OCI-LY1 (cell line): ENCODE measurements at regions not wholly inside any gene's neighbourhood (a gene's known extent, or its start where the extent isn't known, plus 50 kb on each side); places are given as distances from the start of the nearest gene placed in this dataset.

Experiments used
- H2AFZ ChIP-seq: fragments of 200-600 bp; sonication (generic), shearing (Covaris generic); 2 replicates; pipeline ENCODE4 v1.6.0; 2014; ENCODE audit warnings: antibody characterized with exemption, mild to moderate bottlenecking, low read length
- H3F3A ChIP-seq: fragments of 200-600 bp; sonication (generic), shearing (Covaris generic); 2 replicates; pipeline ENCODE4 v1.6.0; 2014; ENCODE audit warnings: mild to moderate bottlenecking, antibody characterized with exemption, low read length, moderate library complexity; ENCODE audit not compliant: insufficient read depth
- H3K27ac ChIP-seq: fragments of 200-600 bp; sonication (generic); 2 replicates; pipeline ENCODE4 v1.5.1; 2014; ENCODE audit warnings: low read length, mixed run types, mild to moderate bottlenecking, low read depth; ENCODE audit not compliant: poor library complexity, severe bottlenecking
- H3K27me3 ChIP-seq: fragments of 200-600 bp; sonication (generic); 2 replicates; pipeline ENCODE4 v1.6.0; 2014; ENCODE audit warnings: antibody characterized with exemption, mild to moderate bottlenecking, low read length, moderate library complexity; ENCODE audit not compliant: insufficient read depth
- H3K36me3 ChIP-seq: fragments of 200-600 bp; sonication (generic); 2 replicates; pipeline ENCODE4 v1.6.1; 2014; ENCODE audit warnings: mild to moderate bottlenecking, antibody characterized with exemption, low read length, moderate library complexity, mixed read lengths; ENCODE audit not compliant: insufficient read depth
- H3K4me1 ChIP-seq: fragments of 200-600 bp; sonication (generic); 2 replicates; pipeline ENCODE4 v1.5.1; 2014; ENCODE audit warnings: mild to moderate bottlenecking, low read length, moderate library complexity; ENCODE audit not compliant: insufficient read depth, severe bottlenecking
- H3K4me2 ChIP-seq: fragments of 200-600 bp; sonication (generic), shearing (Covaris generic); 2 replicates; pipeline ENCODE4 v1.6.1; 2014; ENCODE audit warnings: low read length
- H3K4me3 ChIP-seq: fragments of 200-600 bp; sonication (generic); 2 replicates; pipeline ENCODE4 v1.5.1; 2014; ENCODE audit warnings: low read length, low read depth, mild to moderate bottlenecking, mixed read lengths; ENCODE audit not compliant: poor library complexity, severe bottlenecking
- H3K79me2 ChIP-seq: fragments of 200-600 bp; shearing (Covaris generic); 2 replicates; pipeline ENCODE4 v1.6.1; 2016; ENCODE audit warnings: mixed run types, low read length, mixed read lengths; ENCODE audit not compliant: insufficient read depth
- H3K9ac ChIP-seq: fragments of 200-600 bp; sonication (generic), shearing (Covaris generic); 2 replicates; pipeline ENCODE4 v1.6.1; 2014; ENCODE audit warnings: mild to moderate bottlenecking, low read length, mixed read lengths
- H3K9me2 ChIP-seq: fragments of 200-600 bp; sonication (generic), shearing (Covaris generic); 2 replicates; pipeline ENCODE4 v1.6.1; 2014; ENCODE audit warnings: low read depth, mild to moderate bottlenecking, low read length, mixed read lengths
- H3K9me3 ChIP-seq: fragments of 200-600 bp; shearing (Covaris generic); 2 replicates; pipeline ENCODE4 v1.6.1; 2014; ENCODE audit warnings: low read length, mixed read lengths
- H4K20me1 ChIP-seq: fragments of 200-600 bp; sonication (generic), shearing (Covaris generic); 2 replicates; pipeline ENCODE4 v1.6.0; 2016; ENCODE audit warnings: mild to moderate bottlenecking, low read length; ENCODE audit not compliant: insufficient read depth
- EZH2 ChIP-seq: fragments of 200-600 bp; sonication (generic), shearing (Covaris generic); IDR thresholded peaks from 2 replicates; pipeline ENCODE4 v1.8.0; 2017; ENCODE audit warnings: borderline replicate concordance, mixed run types, mild to moderate bottlenecking, antibody characterized with exemption, low read length, moderate library complexity, mixed read lengths
- TF ChIP-seq, protein P1 (sequence below): fragments of 200-600 bp; sonication (generic), shearing (Covaris generic); IDR thresholded peaks from 2 replicates; pipeline ENCODE4 v1.5.1; 2017; ENCODE audit warnings: mild to moderate bottlenecking, antibody characterized with exemption, low read length, moderate library complexity, mixed read lengths

GRCh38 chr17:5913032-5913531 is 157.1 kb upstream of the WSCD1 start:
- no peaks in the 10 kb centered on the region for H3K36me3 ChIP-seq
- TF ChIP-seq, protein P1, sequence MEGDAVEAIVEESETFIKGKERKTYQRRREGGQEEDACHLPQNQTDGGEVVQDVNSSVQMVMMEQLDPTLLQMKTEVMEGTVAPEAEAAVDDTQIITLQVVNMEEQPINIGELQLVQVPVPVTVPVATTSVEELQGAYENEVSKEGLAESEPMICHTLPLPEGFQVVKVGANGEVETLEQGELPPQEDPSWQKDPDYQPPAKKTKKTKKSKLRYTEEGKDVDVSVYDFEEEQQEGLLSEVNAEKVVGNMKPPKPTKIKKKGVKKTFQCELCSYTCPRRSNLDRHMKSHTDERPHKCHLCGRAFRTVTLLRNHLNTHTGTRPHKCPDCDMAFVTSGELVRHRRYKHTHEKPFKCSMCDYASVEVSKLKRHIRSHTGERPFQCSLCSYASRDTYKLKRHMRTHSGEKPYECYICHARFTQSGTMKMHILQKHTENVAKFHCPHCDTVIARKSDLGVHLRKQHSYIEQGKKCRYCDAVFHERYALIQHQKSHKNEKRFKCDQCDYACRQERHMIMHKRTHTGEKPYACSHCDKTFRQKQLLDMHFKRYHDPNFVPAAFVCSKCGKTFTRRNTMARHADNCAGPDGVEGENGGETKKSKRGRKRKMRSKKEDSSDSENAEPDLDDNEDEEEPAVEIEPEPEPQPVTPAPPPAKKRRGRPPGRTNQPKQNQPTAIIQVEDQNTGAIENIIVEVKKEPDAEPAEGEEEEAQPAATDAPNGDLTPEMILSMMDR, result no peak
- no peak for TF ChIP-seq EZH2
- H3K9me3 ChIP-seq, result no peaks in the 10 kb centered on the region
- H4K20me1 ChIP-seq, result no peaks in the 10 kb centered on the region
- no peaks in the 10 kb centered on the region for H3K9me2 ChIP-seq
- no peaks in the 10 kb centered on the region for H3K4me1 ChIP-seq
- H3K9ac ChIP-seq, result no peak overlapping the region
- H2AFZ ChIP-seq, result no peak overlapping the region
- no peaks in the 10 kb centered on the region for H3F3A ChIP-seq
- H3K27me3 ChIP-seq, result no peaks in the 10 kb centered on the region
- H3K79me2 ChIP-seq, result no peaks in the 10 kb centered on the region
- H3K4me2 ChIP-seq, result no peak overlapping the region
- no peak overlapping the region for H3K4me3 ChIP-seq
- H3K27ac ChIP-seq, result no peak overlapping the region

- TF ChIP-seq, protein P1, result no peak
- TF ChIP-seq EZH2, result no peak
- Histone ChIP-seq H3K36me3 (no peaks in the 10 kb centered on the region), H3K9ac (no peak overlapping the region), H3K27ac (no peak overlapping the region), H3K27me3 (no peaks in the 10 kb centered on the region), H3K9me3 (no peaks in the 10 kb centered on the region), H2AFZ (no peak overlapping the region), H3K79me2 (no peaks in the 10 kb centered on the region), H3F3A (no peaks in the 10 kb centered on the region), H4K20me1 (no peaks in the 10 kb centered on the region), H3K4me3 (no peak overlapping the region), H3K9me2 (no peaks in the 10 kb centered on the region), H3K4me1 (no peaks in the 10 kb centered on the region), H3K4me2 (no peak overlapping the region)
Measured at GRCh38 chr17:5913641-5914040, 156.5 kb upstream of the WSCD1 start.

DNA sequence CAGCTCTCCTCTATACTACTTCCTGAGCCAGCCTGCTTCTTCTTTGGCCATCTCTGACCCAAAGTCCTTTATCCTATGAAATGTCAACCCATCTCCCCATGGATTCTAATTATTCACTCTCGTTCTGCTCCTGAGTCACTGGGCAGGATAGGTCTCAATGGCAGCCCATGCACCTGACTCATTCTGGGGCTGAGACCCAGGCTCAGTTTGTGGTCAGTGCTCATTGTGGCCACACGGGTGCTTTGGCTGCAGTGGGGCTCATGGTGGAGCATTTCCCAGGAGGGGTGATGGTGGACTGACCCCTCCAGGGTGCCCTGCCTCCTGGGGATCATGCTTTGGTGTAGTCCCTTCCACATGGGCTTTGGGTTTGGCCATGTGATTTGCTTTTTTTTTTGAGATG is 154.8 kb upstream of the WSCD1 start:
- Histone ChIP-seq H3K27ac (no peak overlapping the region), H3K4me1 (no peaks in the 10 kb centered on the region), H2AFZ (no peak overlapping the region), H3K4me2 (no peak overlapping the region), H3F3A (no peaks in the 10 kb centered on the region), H3K4me3 (no peak overlapping the region), H4K20me1 (no peaks in the 10 kb centered on the region), H3K36me3 (no peaks in the 10 kb centered on the region), H3K9me3 (no peaks in the 10 kb centered on the region), H3K79me2 (no peaks in the 10 kb centered on the region), H3K9me2 (no peaks in the 10 kb centered on the region), H3K27me3 (no peaks in the 10 kb centered on the region), H3K9ac (no peak overlapping the region)
- TF ChIP-seq, protein P1, result no peak
- TF ChIP-seq EZH2, result no peak
